CD4-positive, alpha-beta T cell treated with Interferon alpha-2 for 1 hour (primary cell): ENCODE measurements at regions not wholly inside any gene's neighbourhood (a gene's known extent, or its start where the extent isn't known, plus 50 kb on each side); places are given as distances from the start of the nearest gene placed in this dataset.
"Not testable (repeated sequence)": the region's sequence is repeated elsewhere in the genome, so short reads cannot be mapped to it uniquely, and the experiment has no call there.

Experiments
- DNase-seq, 2 donors: peaks; one replicate each; pipeline ENCODE4 v3.0.0-alpha.2; 2020 to 2022

DNA sequence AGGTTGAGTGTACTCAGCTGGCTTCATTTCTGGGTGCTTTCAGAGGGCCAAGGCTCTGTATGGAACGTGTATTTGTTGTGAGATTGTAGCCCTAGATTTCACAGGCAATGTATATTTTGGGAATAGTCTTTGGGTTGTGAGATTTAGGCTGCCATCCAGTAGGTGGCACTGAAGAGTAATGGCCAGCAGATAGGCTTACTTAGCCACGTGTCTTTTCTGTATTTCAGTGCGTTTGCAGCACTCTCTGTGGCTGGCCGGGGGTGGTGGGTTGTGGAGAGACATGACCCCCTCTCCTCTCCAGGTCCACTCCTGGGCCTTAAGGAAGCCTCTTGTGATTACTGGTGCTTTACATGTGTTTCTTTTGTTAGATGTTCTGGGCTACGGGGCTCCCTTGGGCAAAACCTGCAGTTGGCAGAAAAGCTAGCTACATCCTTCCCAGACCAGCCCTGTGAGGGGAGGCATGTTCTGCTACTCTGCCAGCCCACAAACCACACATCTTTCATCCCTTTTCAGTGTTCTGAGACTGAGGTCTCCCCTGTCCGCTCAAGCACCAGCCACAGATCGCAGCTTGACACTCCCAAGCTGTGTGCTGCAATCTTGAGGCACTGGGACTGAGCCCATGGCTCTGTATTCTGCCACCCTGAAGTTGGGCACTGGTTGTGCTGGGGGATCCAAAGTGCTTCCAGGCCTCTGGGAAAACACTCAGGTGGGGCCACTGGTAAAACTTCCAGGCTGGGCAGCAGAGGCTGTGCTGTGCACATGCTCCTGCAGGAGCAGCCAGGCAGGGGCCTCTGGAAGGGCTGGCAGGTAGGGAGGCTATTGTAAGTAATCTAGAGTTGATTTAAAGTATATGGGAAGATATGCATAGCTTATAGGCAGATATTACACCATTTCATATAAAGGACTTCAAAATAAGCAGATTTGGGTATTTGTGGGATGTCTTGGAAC lies 1096.8 kb upstream of the PCDH20 start:
- DNase-seq = no peak

DNA sequence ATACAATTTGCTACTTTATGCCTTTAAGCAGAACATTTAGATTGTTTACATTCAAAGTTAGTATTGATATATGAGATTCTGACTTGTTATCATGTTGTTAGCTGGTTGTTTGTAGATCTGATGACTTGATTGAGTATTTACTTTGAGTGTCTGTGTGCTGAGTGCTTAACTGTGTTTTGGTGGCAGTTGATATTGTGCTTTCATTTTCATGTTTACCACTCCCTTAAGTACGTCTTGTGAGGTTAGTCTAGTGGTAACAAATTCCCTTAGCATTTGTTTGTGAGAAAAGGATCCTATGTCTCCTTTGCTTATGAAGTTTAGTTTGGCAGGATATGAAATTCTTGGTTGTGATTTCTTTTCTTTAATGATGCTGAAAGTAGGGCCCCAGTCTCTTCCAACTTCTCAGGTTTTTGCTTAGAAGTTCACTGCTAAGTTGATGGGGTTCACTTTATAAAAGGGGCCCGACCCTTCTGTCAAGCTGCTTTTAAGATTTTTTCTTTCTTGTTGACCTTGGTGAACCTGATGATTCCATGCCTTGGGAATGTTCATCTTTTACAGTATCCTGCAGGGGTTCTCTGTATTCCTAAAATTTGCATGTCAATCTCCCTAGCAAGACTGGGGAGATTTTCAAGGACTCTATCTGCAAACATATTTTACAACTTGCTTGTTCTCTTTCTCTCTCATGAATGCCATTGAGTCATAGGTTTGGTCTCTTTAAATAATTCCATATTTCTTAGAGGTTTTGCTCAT lies 1095.4 kb upstream of the PCDH20 start:
- no peak for DNase-seq

DNA sequence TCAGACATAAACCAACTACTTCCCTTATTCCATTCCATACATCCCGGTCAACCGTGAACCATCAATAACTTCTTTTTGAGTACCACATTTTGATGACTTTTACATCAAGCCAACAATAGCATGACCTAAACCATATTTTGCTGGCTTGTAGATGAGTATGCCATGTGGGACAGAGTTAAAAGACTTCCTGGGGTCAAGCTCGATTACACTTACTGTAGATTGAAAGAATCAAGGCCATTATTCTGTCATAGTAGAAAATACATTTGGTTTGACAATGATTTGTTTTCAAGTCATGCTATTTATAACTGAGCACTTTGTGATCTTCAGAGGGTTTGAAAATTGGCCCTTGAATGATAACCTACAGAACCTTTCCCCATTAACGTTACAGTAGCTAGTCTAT lies 1086.9 kb upstream of the PCDH20 start:
- no peak for DNase-seq

DNA sequence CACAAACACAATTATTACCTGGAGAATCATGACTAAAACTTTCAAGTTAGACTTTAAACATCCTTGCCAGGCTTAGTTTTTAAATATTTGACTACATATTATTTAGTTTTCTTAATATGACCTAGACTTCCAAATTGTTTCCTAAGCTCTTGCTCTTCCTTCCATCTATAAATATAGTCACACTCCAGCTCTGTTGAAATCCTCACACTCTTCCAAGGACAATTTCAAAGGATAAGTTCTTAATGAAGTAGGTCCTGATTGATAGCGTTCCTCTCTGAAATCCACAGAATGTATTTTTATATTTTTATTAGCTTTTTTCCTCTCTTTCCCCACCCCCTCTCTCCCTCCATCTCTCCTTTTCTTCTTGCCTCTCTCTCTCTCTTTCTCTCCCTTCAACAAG lies 1074.1 kb upstream of the PCDH20 start:
- DNase-seq = no peak

DNA sequence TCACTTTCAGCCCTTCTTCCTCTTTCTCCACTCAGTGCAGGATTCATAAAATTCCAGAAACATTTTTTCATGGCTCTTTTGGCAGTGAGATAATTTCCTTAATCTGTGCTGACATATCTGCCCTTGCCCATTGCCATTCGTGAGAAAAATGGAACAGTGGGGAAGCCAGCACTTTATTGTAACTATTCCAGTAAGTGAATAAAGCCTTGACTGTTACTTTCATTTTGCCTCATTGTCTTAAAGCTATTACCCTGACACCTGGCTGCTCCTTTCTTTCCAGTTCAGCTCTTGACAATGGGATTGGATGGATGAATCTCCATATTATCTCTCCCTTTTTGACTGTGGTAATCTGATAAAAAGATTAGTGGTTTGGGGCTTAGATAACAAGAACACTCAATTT lies 1068.1 kb upstream of the PCDH20 start:
- no peak for DNase-seq

DNA sequence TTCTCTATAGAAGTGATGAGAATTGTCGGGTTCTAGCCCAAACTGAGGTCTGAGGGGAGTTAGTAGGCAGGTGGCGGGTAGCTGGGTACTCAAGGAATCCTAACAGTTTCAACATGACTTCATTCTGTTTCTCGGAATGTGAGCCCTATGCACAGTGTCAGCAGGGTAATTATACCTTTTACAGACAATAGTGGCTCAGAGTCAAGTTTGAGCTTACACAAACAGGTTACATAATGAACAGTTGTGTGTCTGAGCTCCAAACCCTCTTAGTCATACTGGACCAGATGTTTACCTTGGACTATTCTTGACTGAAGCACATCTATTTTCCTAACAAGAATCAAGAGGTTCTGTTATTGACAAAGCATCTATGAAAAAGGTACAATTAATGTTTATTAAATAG lies 1066.7 kb upstream of the PCDH20 start:
- no peak for DNase-seq

DNA sequence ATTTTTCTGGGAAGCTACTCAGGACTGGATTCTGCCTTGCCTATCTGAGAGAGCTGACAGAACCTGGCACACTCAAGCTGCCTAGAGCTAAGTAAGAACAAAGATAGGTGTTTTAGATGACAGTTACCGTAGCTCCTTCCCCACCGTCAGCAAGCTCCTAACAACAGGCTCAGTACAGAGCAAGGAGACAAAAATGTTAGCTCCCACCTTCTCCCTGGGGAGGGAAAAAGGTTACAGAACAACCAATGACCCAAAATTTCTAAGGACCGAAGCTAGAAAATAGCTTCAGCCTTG lies 1058.2 kb upstream of the PCDH20 start:
- no peak for DNase-seq

DNA sequence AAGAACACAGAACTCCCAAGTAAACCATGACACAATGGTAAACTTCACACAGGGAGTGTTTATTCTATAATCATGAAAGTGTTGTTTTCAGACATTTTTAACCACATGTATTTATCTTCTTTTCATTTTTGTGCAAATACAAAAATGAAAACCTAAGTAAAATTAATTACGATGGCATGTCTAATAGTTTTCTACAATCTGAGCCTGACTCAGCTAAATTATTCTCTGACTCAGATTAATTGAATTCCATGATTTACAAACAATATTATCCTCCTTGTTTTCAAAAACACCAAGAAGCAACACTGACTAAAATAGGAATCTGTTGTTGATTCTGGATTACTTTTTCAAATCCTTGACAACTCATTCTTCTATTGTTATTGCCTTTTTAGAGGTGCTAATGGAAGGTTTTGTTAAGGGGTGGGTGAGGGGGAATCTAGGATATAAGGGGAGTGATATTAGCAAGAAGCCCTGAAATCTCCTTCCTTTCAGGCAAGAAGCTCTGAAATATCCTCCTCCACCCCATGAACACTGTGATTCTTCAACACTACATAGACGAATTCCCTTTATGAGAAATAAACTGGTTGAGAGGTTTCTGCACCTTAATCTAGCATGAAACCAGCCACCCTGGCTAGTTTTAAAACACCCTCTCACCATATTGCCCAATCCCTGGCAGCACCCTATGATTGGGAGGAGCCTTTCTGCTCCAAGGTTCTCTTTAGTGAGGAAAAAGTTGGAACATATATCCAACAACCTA lies 1057.7 kb upstream of the PCDH20 start:
- no peak for DNase-seq

DNA sequence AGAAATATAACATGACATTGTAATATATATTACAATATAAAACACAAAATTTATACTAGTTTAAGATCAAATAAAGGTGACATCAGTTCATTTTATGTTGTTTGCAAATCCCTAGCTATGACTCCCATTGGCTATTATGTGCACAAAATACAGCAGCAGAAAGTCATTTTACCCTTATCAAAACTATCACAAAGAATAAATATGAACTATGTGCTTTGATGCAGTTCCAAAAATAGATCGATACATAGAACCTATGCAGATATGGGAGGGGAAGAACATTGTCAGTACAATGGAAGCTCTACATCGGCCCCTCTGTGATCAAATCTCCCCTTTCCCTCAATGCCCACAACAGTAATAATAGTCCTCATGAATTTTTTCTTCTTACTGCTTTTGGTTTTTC lies 1038.1 kb upstream of the PCDH20 start:
- DNase-seq = no peak

DNA sequence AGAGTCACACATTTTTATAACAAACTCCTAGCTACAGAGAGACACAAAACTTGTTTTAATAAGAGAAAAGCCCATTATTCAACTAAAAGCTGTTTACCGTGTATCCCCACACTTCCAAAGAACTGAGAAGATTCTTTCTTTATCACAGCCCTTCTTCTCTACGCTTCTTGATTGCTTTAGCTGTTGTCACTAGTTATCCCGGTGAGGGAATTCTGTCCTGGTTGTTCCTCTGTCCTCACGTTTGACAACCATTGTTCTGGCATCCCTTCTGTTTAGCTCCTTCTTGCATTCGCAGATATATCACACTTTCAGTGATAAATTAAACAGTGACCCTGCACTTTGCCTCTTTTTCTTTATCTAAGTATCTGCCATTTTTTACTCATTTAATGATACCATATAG lies 1035.1 kb upstream of the PCDH20 start:
- DNase-seq = no peak

DNA sequence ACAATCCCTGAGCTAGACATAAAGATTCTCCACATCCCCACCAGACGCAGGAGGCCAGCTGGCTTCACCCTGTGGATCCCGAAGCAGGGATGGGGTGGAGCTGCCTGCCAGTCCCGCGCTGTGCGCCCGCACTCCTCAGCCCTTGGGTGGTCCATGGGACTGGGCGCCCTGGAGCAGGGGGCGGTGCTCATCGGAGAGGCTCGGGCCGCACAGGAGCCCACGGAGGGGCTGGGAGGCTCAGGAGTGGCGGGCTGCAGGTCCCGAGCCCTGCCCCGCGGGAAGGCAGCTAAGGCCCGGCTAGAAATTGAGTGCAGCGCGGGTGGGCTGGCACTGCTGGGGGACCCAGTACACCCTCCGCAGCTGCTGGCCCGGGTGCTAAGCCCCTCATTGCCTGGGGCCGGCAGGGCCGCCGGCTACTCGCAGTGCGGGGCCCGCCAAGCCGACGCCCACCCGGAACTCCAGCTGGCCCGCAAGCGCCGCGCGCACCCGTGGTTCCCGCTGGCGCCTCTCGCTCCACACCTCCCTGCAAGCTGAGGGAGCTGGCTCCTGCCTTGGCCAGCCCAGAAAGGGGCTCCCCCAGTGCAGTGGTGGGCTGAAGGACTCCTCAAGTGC lies 1032.2 kb upstream of the PCDH20 start:
- not testable (repeated sequence) for DNase-seq

DNA sequence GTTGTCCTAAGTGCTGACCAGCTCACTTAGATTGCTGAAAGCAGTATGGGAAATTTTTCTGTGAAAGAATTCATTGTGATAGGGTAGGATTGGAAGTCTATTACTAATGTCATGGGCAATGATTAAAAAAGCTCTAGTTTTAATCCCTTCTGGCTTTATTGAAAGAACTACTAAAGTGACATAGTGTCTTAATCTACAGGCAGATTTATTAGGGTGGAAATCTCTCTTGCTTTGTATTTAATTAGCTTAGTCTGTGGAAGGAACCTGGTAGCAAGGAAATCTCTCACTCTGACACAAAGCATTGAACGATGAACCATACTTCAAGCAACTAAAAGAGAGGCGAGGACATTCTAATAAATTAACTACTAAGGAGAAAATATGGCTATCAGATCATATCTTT lies 1029.2 kb upstream of the PCDH20 start:
- no peak for DNase-seq

DNA sequence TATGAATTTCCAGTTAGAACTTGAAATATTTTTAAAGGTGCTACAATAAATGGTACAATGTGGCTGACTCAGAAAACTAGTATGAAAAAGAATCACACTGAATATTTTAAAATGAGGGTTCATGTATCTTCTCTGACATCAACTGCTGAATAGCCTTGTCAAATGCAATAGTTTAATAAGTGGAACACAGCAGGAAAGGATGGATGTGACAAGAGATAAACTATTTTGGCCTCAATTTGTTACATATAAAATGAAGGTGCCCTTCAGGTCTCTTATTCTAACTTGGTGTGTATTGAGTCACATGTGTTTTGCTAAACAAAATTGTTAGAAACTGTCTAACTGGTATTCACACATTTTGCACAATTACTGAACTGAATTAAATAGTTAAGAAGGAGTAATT lies 1018.4 kb upstream of the PCDH20 start:
- no peak for DNase-seq

DNA sequence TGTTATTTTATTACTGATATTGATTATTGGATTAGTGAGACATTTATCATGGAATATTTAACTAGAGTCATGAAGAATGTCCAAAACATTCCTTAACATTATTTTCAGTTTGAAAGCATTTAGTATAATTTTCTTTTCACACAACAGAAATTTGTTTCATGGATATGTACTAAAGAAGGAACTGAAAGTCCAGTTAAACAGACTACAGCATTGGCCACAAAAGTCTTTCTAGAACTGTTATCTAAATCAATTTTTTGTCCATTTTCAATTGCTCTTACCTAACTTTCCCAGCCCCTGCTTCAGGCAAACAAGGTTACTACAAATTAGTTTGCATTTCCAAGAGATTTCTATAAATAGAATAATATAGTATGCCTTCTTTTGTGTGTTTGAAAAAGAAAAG lies 1018.0 kb upstream of the PCDH20 start:
- DNase-seq = no peak

DNA sequence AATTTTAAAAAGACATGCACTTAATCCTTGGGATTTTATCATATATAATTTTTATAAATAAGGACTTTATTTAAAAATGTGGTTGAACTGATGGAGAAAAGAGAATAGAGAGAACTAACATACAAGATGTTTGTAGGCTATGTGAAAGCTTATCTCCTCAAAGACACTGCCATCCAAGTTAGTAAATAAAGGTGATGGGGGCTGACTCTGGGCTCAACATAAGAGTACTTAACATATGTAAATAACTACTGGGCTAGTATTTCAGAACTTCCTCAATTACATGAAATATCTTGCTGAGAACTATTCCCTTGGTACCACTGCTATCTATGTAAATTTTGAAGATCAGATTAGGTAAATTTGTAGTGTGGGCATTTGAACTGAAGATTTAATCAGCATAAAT lies 1017.3 kb upstream of the PCDH20 start:
- no peak for DNase-seq

DNA sequence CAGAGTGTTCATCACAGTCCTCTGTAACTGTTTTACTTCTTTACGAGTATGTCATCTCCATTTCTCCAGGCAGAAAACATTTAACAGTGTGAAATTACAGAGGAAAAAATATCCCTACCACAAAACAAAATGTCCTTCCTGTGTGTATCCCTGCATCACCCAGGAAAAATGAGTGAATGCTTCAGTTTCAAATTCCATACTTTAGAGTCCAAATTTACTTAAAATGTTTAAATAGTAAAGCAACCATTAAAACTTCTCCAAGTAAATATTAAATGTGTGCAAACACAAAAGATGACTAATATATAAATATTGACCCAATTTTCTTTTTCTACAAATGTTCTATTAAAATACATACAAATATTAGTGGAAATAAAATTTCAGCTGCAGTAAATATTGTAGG lies 1016.6 kb upstream of the PCDH20 start:
- DNase-seq = no peak

DNA sequence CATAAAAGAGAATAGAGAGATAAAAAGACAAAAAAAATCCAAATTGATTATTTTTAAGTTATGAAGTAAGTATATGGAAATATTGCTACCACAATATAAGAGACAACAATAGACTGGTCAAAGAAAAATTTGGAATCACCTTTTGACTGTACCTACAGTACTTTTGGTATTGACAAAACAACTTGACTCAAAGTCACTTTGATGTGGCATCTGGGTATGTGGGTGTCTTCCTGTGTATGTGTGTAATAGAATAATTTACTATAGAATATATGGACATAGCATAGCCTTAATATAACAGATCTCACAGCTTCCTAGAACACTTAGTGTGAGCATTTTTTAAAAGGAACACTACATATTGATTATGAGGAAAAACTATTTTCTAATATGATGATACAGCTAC lies 1016.2 kb upstream of the PCDH20 start:
- DNase-seq = no peak

DNA sequence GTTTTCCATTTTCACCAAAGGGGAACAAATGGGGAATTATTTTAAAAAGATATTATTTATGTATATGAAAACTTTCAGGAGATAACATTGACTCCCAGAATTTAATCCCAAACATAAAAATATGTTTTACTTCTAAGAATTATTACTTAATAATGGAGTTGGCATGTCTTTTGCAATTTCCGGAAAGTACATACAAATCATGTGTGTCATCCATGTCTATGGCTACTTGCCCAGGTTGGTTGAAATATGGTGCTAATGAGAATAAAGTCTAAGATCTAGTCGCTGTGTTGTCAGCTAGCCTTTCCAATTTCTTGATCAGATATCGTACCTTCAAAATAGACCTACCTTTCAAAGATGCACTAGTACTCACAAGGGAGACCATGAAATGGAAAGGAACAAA lies 1003.2 kb upstream of the PCDH20 start:
- no peak for DNase-seq

DNA sequence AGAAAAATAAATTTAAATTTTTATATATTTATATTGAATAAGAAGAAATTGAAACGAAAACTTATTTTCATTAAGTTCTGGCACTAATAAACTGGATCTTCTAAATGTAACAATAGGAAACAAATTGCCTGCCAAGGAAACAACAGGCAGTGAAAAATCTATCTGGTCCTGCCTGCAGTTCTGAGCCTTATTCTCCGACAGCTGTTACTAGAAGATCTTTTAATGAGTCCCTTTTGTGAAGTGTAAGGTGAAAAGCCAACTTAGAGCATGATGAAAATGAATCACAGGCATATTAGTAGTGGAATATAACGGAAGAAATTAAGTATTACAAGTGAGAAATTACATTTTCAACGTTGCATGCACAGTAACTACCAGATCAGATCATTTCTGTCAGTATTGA lies 1002.7 kb upstream of the PCDH20 start:
- no peak for DNase-seq

DNA sequence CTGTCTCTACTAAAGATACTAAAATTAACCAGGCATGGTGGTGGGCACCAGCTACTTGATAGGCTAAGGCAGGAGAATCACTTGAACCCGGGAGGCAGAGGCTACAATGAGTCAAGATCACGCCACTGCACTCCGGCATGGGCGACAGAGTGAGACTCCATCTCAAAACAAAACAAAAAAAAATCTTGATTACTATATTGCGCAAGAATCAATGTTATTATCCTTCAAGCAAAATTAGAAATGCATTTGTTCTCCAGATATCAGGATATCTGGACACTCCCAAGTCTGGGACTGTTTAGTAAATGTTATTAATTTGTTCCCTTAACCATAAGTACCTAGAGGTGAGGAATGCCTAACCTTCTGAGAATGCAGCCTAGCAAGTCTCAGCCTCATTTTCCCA lies 992.2 kb upstream of the PCDH20 start:
- no peak for DNase-seq

DNA sequence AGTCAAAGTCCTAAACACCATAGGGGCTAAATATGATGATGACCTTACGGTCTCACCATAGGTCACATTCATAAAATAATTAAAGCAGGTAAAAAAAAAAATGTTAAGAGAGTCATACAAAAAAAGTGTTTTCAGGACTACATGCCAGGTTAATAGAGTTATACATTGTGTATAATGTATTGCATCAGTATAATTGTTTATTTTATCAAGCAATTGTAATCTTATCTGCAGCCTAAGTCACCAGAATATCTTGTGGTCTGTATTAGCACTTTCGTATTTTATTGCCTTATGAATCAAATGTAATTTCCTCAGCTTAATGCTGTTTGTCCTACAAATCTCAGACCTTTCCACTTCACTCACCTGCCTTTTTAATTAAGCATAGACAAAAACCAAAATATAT lies 972.9 kb upstream of the PCDH20 start:
- no peak for DNase-seq

DNA sequence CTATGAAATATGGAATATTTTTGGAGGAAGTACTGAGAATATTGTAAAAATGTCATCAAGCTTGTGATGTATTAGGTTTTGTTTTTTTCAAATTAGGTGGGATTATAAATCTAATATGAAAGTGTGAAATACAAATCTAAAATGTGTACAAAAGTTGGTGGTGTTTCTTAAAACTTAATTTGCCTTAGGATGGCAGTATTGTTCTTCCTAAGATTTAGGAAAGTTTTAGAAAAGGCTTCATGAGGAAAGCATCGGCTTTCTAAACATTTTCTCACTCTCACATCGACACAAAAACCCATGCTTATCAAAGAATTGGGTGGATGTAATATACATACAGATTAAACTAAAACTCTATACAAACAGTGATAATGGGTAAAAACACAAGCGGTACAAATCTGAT lies 972.0 kb upstream of the PCDH20 start:
- DNase-seq = no peak

DNA sequence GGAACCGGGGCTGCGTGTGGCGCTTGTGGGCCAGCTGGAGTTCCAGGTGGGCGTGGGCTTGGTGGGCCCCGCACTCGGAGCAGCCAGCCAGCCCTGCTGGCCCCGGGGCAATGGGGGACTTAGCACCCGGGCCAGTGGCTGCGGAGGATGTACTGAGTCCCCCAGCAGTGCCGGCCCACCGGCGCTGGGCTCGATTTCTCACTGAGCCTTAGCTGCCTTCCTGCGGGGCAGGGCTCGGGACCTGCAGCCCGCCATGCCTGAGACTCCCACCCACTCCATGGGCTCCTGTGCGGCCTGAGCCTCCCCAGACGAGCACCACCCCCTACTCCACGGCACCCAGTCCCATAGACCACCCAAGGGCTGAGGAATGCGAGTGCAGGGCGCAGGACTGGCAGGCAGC lies 963.6 kb upstream of the PCDH20 start:
- DNase-seq = not testable (repeated sequence)
